ENCODE measurements at regions not wholly inside any gene's neighbourhood (a gene's known extent, or its start where the extent isn't known, plus 50 kb on each side); places are given as distances from the start of the nearest gene placed in this dataset.

DNA sequence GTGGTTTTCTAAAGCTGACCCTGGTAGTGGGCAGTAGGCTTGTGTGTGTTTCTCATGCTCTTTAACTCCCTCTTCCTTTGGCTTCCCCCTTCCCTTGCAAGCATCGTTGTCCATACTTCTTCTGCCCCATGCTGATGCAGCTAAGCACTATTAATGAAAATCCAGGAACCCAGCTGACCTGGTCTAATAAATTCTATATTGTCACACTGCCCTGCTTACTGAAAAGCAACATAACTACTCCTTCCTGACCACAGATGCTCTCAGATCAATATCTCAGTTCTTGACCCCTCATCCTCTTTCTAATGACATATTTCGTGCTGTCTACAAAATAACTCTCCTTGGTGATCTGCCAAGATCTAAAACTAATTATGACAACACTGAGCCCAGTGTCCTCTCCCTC lies 405.5 kb downstream of the EFNA5 start:
- in situ Hi-C loops (cut with HindIII; ENCODE audit: low sequenced_read_pairs), result no loop called here
- H3K4me3 ChIP-seq (ENCODE audit: low read depth, low read length), result no peak overlapping the region
- TF ChIP-seq CTCF (IDR thresholded peaks at IDR 0.05; ENCODE audit: low read depth, low read length, missing control alignments), result no peak
- DNase-seq (ENCODE audit: low read depth), result no peak

DNA sequence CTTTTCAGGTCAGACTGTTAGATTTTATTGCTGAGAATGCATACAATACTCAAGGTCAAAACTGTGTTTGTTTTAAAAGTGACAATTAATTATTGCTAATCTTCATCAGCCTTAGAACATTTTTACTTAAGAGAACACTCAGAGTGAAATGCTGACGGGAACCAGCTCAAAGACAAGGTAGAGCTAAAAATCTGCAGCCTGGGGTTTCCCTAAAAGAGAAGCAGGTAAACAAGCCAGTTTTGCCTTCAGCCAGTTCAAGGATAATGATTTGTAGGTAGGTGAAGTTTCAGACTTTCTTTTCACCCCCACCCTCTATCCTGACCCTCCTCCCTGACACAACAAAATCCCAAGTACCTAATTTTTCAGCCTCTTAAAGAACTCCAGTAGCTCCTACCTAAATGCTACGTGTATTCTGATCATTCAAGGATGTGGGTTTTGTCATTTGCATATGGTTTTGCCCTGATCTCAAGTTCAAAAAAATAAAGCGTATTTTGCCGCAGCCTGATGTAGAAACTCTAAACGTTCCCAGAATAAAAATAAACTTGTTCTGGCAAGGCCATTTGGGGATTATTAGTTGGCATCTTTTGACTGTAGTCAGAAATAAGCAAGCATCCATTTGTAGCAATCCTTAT lies 407.2 kb downstream of the EFNA5 start:
- TF ChIP-seq CTCF (IDR thresholded peaks at IDR 0.05; ENCODE audit: low read depth, low read length, missing control alignments), result no peak
- DNase-seq (ENCODE audit: low read depth), result no peak
- in situ Hi-C loops (cut with HindIII; ENCODE audit: low sequenced_read_pairs), result no loop called here
- H3K4me3 ChIP-seq (ENCODE audit: low read depth, low read length), result no peak overlapping the region

DNA sequence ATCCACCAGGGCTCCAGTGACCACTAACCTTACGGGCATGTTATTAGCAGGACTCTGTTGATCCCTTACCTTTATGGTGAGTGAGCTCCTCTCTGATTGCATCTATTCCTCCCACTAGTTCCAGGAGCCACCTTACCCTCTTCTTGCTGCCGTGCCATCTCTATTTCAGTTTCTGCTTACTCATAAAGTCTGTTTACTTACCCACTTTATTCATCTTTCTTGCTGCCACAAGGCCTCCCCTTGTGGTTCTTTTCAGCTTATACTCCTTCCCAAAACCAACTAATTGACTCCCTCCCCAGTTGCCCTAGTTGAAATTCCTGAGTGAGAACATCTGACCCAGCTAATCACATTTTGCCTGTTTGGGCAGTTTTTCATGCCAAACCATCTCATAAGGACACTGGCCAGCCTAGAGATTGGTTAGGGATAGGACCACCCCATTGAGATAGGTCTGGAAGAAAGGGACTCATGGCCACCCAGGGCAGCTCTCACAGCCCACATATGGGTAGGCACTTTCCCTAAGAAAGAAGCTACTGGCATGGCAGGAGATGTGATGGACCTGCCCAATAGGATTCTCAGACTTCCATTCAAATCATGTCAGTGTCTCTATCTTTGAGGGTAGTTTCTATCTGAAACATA lies 412.7 kb downstream of the EFNA5 start:
- TF ChIP-seq CTCF (IDR thresholded peaks at IDR 0.05; ENCODE audit: low read depth, low read length, missing control alignments), result no peak
- DNase-seq (ENCODE audit: low read depth), result no peak
- in situ Hi-C loops (cut with HindIII; ENCODE audit: low sequenced_read_pairs), result no loop called here

DNA sequence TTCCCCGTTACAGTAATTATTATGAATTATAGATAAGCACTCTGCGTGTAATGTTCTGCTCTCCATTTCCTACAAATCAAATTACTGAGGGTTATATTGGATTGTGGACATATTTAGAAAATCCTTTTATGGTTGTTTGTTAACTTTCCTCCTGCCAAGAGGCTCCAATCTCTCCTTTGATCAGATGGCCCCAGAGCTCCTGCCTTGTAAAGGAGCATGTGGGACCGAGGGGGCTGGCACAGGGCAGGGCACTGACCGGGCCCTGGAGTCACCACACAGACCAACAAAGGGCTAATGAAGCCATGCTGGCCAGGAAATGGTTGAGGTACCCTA lies 415.9 kb downstream of the EFNA5 start:
- H3K4me3 ChIP-seq (ENCODE audit: low read depth, low read length), result no peak overlapping the region
- no peak for TF ChIP-seq CTCF (IDR thresholded peaks at IDR 0.05; ENCODE audit: low read depth, low read length, missing control alignments)
- in situ Hi-C loops (cut with HindIII; ENCODE audit: low sequenced_read_pairs), result no loop called here
- DNase-seq (ENCODE audit: low read depth), result no peak

More for the DNA sequence above, 412.7 kb downstream of the EFNA5 start:
- no peak overlapping the region for H3K4me3 ChIP-seq (ENCODE audit: low read depth, low read length)

DNA sequence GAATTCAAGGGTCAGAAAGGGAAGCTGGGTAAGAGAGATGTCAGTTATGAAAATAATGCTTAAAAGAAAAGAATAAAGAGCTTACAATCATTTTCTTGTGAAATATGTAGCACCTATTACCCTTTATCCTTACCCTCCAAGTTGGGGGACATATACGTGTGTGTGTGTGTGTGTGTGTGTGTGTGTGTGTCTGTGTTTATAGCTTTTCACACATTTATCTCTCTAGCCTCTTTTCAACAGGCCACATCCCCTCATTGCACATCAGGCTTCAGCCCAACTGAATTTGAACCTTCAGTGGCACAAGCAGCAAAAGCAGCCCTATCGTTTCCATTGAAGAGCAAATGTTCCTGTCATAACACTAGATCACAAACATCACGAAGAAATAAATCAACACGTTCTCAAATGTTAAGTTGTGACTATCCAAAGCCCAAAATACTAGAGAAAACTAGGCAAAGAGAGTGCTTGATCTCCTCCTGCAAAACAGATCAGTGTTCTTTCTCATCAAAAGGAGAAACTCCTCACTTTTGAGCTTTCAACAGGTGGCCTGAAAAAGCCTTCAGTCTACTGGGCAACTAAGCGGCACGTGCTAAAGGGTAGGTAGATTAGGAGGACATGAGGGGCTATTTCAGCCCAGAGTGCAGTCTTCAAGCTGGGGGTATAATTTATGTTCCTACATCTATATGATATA lies 416.4 kb downstream of the EFNA5 start:
- no peak for TF ChIP-seq CTCF (IDR thresholded peaks at IDR 0.05; ENCODE audit: low read depth, low read length, missing control alignments)
- DNase-seq (ENCODE audit: low read depth), result no peak
- no peak overlapping the region for H3K4me3 ChIP-seq (ENCODE audit: low read depth, low read length)
- in situ Hi-C loops (cut with HindIII; ENCODE audit: low sequenced_read_pairs), result no loop called here

GRCh38 chr5:107253246-107253645 lies 417.5 kb downstream of the EFNA5 start:
- no peak overlapping the region for H3K4me3 ChIP-seq (ENCODE audit: low read depth, low read length)
- in situ Hi-C loops (cut with HindIII; ENCODE audit: low sequenced_read_pairs), result no loop called here
- no peak for TF ChIP-seq CTCF (IDR thresholded peaks at IDR 0.05; ENCODE audit: low read depth, low read length, missing control alignments)
- no peak for DNase-seq (ENCODE audit: low read depth)
